ENCODE measurements at regions not wholly inside any gene's neighbourhood (a gene's known extent, or its start where the extent isn't known, plus 50 kb on each side); places are given as distances from the start of the nearest gene placed in this dataset.
"Not testable (repeated sequence)": the region's sequence is repeated elsewhere in the genome, so short reads cannot be mapped to it uniquely, and the experiment has no call there.

DNA sequence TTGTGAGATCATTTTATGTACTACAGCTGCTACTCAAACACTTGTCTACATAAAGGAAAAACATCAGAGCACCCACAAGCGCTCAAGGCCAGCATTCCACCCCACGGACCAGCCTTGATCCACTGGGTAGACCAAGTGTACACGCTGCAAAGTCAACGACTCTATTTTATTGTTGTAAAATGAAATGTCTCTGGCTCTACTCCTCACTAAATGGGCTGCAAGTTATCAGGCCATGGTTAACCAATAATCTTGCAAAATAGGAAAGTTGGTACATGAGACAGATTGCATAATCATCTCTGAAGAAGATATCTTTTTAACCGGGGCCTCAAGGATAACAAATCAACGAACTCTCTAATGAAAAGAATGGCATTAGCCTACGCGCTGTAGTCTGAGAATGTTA is 69.9 kb upstream of the FOXN3 start:
- DNase-seq (ENCODE audit: low spot score): no peak

DNA sequence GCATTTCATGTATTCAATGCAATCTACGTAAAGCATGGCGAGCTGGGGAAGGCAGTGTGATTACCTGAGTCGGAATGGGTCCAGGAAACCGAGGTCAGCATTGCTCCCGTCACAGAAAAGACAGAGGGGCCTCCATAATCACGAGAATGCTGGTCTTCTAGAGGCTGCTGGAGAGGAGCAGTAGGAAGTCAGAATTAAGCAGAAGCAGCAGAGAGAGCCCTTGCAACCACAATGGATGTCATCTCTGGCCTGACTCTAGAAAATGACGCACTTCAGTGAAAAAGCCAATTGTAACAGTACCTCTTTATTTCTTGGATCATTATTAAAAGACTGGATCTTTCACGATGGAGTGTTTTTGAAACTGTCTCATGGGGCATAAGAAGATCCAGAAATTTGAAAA is 69.5 kb upstream of the FOXN3 start:
- no peak for DNase-seq (ENCODE audit: low spot score)

DNA sequence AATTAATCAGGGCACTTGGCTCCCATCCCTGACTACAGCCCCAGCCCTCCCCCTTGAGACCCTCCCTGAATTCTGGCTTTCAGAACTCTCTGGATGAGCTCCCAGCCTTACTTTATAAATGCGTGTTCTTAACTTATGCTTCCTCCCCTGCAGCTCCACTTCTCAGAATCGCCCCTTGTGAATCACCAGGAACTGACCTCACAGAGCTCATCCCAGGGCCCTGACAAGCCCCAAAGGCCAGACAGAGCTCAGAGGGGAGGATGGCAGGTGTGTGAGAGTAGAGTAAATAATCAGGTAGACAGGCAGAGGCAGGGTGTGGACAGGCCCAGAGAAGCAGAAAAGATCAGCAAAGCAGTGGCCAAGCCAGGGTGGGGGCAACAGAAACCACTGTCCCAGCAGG is 68.2 kb upstream of the FOXN3 start:
- no peak for DNase-seq (ENCODE audit: low spot score)

- DNase-seq (ENCODE audit: low spot score): no peak
Measured at GRCh38 chr14:89484051-89484844, 67.2 kb upstream of the FOXN3 start.

GRCh38 chr14:89481196-89481595 is 64.2 kb upstream of the FOXN3 start:
- DNase-seq (ENCODE audit: low spot score): no peak

- no peak for DNase-seq (ENCODE audit: low spot score)
Measured at GRCh38 chr14:89480278-89480677, 63.2 kb upstream of the FOXN3 start.

DNA sequence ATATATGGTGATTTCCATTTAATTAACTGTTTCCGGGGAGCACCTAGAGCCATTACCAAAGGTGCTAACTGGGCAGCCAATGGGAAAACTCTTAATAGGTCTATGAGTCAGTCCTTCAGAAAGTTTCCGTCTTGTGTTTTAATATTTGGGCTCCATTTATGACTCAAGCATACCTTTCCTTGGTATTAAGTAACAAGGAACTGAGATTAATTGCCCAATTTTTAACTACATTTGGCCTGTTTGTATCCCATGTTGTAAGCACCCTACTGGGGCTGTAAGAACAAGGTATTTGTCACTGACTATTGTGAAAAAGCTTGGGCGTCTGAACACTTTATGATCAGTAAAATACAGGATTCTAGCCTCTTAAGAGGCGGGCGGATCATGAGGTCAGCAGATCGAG is 62.8 kb upstream of the FOXN3 start:
- DNase-seq (ENCODE audit: low spot score): no peak

GRCh38 chr14:89477391-89477790 is 60.4 kb upstream of the FOXN3 start:
- DNase-seq (ENCODE audit: low spot score): no peak

- DNase-seq (ENCODE audit: low spot score): no peak
Measured at GRCh38 chr14:89476354-89476896, 59.4 kb upstream of the FOXN3 start.

GRCh38 chr14:89474464-89474863 is 57.4 kb upstream of the FOXN3 start:
- no peak for DNase-seq (ENCODE audit: low spot score)

DNA sequence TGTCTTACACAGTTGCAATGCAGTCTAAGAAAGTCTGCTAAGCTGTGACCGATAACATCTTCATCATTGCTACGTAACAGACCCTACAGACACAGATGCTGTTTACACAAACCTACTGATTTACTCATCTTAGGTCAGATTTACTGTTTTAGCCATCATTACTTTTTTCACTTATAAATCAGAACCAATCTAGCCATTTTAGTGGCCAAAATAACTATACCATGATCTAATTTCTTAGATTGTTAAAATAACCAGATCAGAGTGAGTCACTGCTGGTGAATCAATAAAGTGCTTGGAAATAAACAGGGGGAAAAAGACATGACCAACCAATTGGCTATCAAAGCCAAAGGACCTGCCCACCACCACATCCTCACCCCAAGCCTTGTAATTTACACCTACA is 57.0 kb upstream of the FOXN3 start:
- no peak for DNase-seq (ENCODE audit: low spot score)

GRCh38 chr14:89473569-89473968 is 56.5 kb upstream of the FOXN3 start:
- no peak for DNase-seq (ENCODE audit: low spot score)

- no peak for DNase-seq (ENCODE audit: low spot score)
Measured at GRCh38 chr14:89470401-89470800, 53.4 kb upstream of the FOXN3 start.

- DNase-seq (ENCODE audit: low spot score): no peak
Measured at GRCh38 chr14:89469210-89470198, 52.5 kb upstream of the FOXN3 start.

DNA sequence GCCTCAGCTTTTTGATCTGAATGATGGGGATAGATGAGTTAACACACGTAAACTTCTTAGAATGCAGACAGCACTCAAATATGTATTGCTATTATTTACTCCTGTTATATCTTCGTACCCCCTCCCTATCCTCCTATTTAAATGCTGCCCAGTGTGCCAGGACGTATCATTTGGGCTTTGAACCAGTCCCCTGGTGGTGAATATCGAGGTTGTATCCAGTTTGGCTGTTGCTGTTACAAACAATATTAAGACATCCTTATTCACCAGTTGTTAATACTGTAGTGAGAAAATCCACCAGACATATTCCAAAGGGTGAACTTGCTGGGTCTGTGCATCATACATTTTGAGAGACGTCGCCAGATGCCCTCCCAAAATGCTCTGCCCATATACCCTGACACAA is 51.5 kb upstream of the FOXN3 start:
- no peak for DNase-seq (ENCODE audit: low spot score)

DNA sequence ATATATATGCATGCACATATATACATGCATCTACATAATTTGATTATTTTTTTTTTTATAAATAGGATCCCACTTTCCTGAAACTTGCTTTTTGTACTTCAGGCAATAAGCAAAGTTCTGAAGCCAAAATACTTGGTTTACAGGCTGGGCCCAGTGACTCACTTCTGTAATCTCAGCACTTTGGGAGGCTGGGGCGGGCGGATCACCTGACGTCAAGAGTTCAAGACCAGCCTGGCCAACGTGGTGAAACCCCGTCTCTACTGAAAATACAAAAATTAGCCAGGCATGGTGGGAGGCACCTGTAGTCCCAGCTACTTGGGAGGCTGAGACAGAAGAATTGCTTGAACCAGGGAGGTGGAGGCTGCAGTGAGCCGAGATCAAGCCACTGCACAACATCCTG is 51.0 kb upstream of the FOXN3 start:
- not testable (repeated sequence) for DNase-seq (ENCODE audit: low spot score)

GRCh38 chr14:89466944-89467343 is 49.9 kb upstream of the FOXN3 start:
- DNase-seq (ENCODE audit: low spot score): no peak
